Testis (tissue), 2 donors: ENCODE measurements at regions not wholly inside any gene's neighbourhood (a gene's known extent, or its start where the extent isn't known, plus 50 kb on each side); places are given as distances from the start of the nearest gene placed in this dataset.
"Not testable (repeated sequence)": the region's sequence is repeated elsewhere in the genome, so short reads cannot be mapped to it uniquely, and the experiment has no call there.

Experiments used
- DNase-seq: peaks from one replicate; pipeline ENCODE4 v3.0.0-alpha.2; 2019
- H3K27ac ChIP-seq, 2 donors: fragments of 200-600 bp; sonication (generic); one replicate each; pipeline ENCODE4 v1.5.1; 2019
- H3K27me3 ChIP-seq: fragments of 200-600 bp; sonication (generic); one replicate; pipeline ENCODE4 v1.5.1; 2019
- H3K36me3 ChIP-seq: fragments of 200-600 bp; sonication (generic); one replicate; pipeline ENCODE4 v1.5.1; 2017; ENCODE audit warnings: low read depth; ENCODE audit errors: missing control alignments
- H3K4me1 ChIP-seq: fragments of 200-600 bp; sonication (generic); one replicate; pipeline ENCODE4 v1.5.1; 2019
- H3K4me3 ChIP-seq, 2 donors: fragments of 200-600 bp; sonication (generic); one replicate each; pipeline ENCODE4 v1.5.1; 2017 to 2019
- H3K9me3 ChIP-seq: fragments of 200-600 bp; sonication (generic); one replicate; pipeline ENCODE4 v1.5.1; 2017
- POLR2A ChIP-seq: fragments of 450-650 bp; IDR thresholded peaks from one replicate; pipeline ENCODE4 v1.6.1; 2017; ENCODE audit warnings: antibody characterized with exemption, mild to moderate bottlenecking, moderate library complexity
- WGBS, 2 donors: methylation state at CpG; one replicate each; pipeline ENCODE4 v1.1.5; 2018; 5-methylcytosine and 5-hydroxymethylcytosine counted together
- intact Hi-C: fragments of 100-400 bp; cut with DNase I; formaldehyde crosslinking; loops from one replicate; pipeline ENCODE4 v1.15.1; 2023; ENCODE audit warnings: low total_unique reads
- TF ChIP-seq, protein P1 (sequence below), 3 experiments: fragments of 450-650 bp in 2 of 3; fragments of 200-600 bp in 1 of 3; sonication (generic) in 1 of 3; IDR thresholded peaks; one replicate each; pipeline ENCODE4 v1.5.1; 2016 to 2019; ENCODE audit warnings: antibody characterized with exemption in 3 of 3, mild to moderate bottlenecking in 2 of 3, moderate library complexity in 1 of 3

DNA sequence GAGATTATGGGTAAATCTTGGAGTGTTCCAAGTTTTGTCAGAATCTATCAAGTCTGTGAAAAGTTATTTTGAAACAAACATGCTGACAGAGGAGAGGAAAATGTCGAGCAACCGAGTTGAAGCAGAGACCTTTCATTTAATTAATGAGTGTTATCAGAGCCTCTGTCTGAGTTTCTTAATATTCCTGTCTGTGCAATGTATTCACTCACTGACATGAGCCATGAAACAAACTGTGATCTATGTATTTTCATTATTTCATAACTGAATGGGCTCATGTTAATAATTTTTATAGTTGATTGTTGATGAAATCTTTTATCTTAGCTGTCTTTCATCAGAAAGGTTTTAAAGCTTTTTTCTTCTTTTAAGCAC, 144.2 kb upstream of the FAR2 start:
- no peak for DNase-seq
- WGBS, 2 donors, result 31 to 37% methylated on average over 2 of the region's 2 CpGs
- no peak overlapping the region for H3K27ac ChIP-seq
- peaks cover 3% of the 10 kb centered on the region for H3K4me1 ChIP-seq
- intact Hi-C loops, result no loop called here
- no peaks in the 10 kb centered on the region for H3K9me3 ChIP-seq
- no peak overlapping the region for H3K4me3 ChIP-seq
- H3K36me3 ChIP-seq, result no peaks in the 10 kb centered on the region
- no peak for TF ChIP-seq POLR2A
- TF ChIP-seq, protein P1, sequence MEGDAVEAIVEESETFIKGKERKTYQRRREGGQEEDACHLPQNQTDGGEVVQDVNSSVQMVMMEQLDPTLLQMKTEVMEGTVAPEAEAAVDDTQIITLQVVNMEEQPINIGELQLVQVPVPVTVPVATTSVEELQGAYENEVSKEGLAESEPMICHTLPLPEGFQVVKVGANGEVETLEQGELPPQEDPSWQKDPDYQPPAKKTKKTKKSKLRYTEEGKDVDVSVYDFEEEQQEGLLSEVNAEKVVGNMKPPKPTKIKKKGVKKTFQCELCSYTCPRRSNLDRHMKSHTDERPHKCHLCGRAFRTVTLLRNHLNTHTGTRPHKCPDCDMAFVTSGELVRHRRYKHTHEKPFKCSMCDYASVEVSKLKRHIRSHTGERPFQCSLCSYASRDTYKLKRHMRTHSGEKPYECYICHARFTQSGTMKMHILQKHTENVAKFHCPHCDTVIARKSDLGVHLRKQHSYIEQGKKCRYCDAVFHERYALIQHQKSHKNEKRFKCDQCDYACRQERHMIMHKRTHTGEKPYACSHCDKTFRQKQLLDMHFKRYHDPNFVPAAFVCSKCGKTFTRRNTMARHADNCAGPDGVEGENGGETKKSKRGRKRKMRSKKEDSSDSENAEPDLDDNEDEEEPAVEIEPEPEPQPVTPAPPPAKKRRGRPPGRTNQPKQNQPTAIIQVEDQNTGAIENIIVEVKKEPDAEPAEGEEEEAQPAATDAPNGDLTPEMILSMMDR (IDR thresholded peaks at IDR 0.05), result no peak
- no peaks in the 10 kb centered on the region for H3K27me3 ChIP-seq

DNA sequence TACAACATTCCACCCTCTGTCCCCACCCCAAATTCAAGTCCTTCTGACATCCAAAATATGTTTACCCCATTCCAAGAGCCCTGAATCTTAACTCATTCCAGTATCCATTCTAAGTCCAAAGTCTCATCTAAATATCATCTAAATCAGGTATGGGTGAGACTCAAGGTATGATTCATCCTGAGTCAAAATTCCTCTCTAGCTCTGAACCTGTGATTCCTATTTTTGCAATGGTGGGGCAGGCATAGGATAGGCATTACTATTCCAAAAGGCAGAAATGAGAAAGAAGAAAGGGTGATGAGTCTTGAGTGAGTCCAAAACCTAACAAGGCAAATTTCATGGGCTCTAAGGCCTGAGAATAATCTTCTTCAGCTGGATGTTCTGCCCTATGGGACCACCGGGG, 140.3 kb upstream of the FAR2 start:
- Histone ChIP-seq H3K27me3 (no peaks in the 10 kb centered on the region), H3K9me3 (no peaks in the 10 kb centered on the region), H3K36me3 (no peaks in the 10 kb centered on the region), H3K27ac (no peak overlapping the region), H3K4me3 (no peak overlapping the region), H3K4me1 (no peaks in the 10 kb centered on the region)
- 90 to 94% methylated on average over 1 of the region's 1 CpG for WGBS, 2 donors
- no peak for DNase-seq
- TF ChIP-seq, protein P1 (IDR thresholded peaks at IDR 0.05), result no peak
- no peak for TF ChIP-seq POLR2A
- intact Hi-C loops, result no loop called here

DNA sequence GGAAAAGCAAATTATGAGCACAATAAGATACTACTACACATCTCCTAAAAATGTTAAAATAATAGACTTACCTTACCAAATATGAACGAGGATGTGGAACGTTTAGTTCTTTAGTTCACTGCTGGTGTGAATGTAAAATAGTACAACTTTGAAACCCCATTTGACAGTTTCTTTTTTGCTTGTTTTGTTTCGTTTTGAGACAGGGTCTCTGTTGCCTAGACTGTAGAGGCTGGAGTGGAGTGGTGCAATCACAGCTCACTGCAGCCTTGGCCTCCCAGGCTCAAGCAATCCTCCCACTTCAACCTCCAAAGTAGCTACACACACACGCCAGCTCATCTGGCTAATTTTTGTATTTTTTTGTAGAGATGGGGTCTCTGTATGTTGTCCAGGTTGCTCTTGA, 136.4 kb upstream of the FAR2 start:
- WGBS, 2 donors, result 73 to 75% methylated on average over 4 of the region's 4 CpGs
- TF ChIP-seq POLR2A, result no peak
- TF ChIP-seq, protein P1 (IDR thresholded peaks at IDR 0.05), result no peak
- Histone ChIP-seq H3K4me3 (no peak overlapping the region), H3K27me3 (no peaks in the 10 kb centered on the region), H3K27ac (no peak overlapping the region), H3K9me3 (no peaks in the 10 kb centered on the region), H3K36me3 (no peaks in the 10 kb centered on the region), H3K4me1 (no peaks in the 10 kb centered on the region)
- intact Hi-C loops, result no loop called here
- no peak for DNase-seq

DNA sequence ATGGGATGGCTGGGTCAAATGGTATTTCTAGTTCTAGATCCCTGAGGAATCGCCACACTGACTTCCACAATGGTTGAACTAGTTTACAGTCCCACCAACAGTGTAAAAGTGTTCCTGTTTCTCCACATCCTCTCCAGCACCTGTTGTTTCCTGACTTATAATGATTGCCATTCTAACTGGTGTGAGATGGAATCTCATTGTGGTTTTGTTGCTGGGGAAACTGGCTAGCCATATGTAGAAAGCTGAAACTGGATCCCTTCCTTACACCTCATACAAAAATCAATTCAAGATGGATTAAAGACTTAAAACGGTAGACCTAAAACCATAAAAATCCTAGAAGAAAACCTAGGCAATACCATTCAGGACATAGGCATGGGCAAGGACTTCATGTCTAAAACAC, 131.5 kb upstream of the FAR2 start:
- H3K27ac ChIP-seq, H3K9me3 ChIP-seq, H3K4me1 ChIP-seq, DNase-seq, H3K27me3 ChIP-seq, H3K4me3 ChIP-seq, intact Hi-C loops, H3K36me3 ChIP-seq: not testable (repeated sequence)
- 90 to 93% methylated on average over 1 to 2 of the region's 2 CpGs for WGBS, 2 donors

DNA sequence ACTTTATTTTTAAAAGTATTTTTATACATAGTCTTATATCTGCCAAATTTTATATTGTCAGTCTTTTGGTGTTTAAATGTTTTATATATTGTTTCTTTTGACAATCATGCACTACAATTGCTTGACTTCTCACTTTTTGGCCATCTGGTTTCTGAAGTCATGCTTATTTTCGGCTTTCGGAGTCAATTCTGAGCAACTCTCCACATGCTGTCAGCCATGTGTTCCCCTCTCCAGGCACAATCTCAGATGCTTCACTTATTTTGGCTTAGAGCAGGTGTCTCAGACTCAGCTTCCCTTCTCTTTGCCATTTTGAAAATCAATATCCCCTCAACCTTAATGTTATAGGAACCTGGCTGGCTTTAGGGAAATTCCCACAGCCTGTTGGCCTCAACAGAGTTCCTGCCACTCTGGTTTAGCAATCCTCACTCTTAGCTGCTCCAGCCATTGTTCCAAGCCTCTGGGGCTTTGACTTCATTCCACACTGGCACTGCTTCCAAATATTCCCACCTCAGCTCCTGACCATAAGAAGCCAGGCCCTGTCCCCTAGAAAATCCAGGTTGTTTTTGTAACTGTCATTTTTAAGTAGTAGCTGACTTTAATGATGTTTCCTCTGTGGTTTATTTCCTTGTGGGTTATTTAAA, 125.5 kb upstream of the FAR2 start:
- intact Hi-C loops, result no loop called here
- H3K4me3 ChIP-seq, result no peak overlapping the region
- TF ChIP-seq, protein P1 (IDR thresholded peaks at IDR 0.05), result no peak
- TF ChIP-seq POLR2A, result no peak
- DNase-seq, result no peak
- no peak overlapping the region for H3K27ac ChIP-seq
- 89 to 93% methylated on average over 2 of the region's 2 CpGs for WGBS, 2 donors
- no peaks in the 10 kb centered on the region for H3K36me3 ChIP-seq
- H3K4me1 ChIP-seq, result no peaks in the 10 kb centered on the region
- H3K9me3 ChIP-seq, result no peaks in the 10 kb centered on the region
- no peaks in the 10 kb centered on the region for H3K27me3 ChIP-seq
